Fibroblast of lung (primary cell): ENCODE measurements at regions not wholly inside any gene's neighbourhood (a gene's known extent, or its start where the extent isn't known, plus 50 kb on each side); places are given as distances from the start of the nearest gene placed in this dataset.

ENCODE experiments used
- DNase-seq, 2 donors: peaks; one replicate each; pipeline versions ENCODE4 v3.0.0 to v3.0.0-alpha.2; 2010; ENCODE audit warnings: low read depth in 2 of 2
- H2AFZ ChIP-seq: 2 replicates; pipeline ENCODE4 v1.5.1; 2012; ENCODE audit warnings: low read length, control low read depth, inconsistent platforms
- H3K27ac ChIP-seq: 2 replicates; pipeline ENCODE4 v1.5.1; 2011; ENCODE audit warnings: low read length, control low read depth; ENCODE audit not compliant: insufficient read depth
- H3K27me3 ChIP-seq: 2 replicates; pipeline ENCODE4 v1.5.1; 2011; ENCODE audit warnings: mild to moderate bottlenecking, low read length; ENCODE audit not compliant: control insufficient read depth, insufficient read depth
- H3K36me3 ChIP-seq: 2 replicates; pipeline ENCODE4 v1.5.1; 2011; ENCODE audit warnings: low read length; ENCODE audit not compliant: control insufficient read depth, insufficient read depth
- H3K4me1 ChIP-seq: 2 replicates; pipeline ENCODE4 v1.5.1; 2011; ENCODE audit warnings: low read length; ENCODE audit not compliant: control insufficient read depth, insufficient read depth; ENCODE audit errors: extremely low read depth
- H3K4me2 ChIP-seq: 2 replicates; pipeline ENCODE4 v1.5.1; 2011; ENCODE audit warnings: low read length, control low read depth; ENCODE audit not compliant: insufficient read depth; ENCODE audit errors: extremely low read depth
- H3K4me3 ChIP-seq, 4 experiments: fragments of 200-600 bp in 1 of 4; sonication (generic) in 1 of 4; replicated peaks in 1 of 4; 2 replicates each; pipeline ENCODE4 v1.5.1; 2011 to 2016; ENCODE audit warnings: low read length in 4 of 4, low read depth in 3 of 4, mild to moderate bottlenecking in 3 of 4, control low read depth in 2 of 4, inconsistent platforms in 1 of 4, mixed read lengths in 1 of 4; ENCODE audit not compliant: insufficient read depth in 1 of 4; ENCODE audit errors: control extremely low read depth in 1 of 4
- H3K79me2 ChIP-seq: 2 replicates; pipeline ENCODE4 v1.5.1; 2012; ENCODE audit warnings: mild to moderate bottlenecking, low read length, inconsistent platforms; ENCODE audit not compliant: control insufficient read depth, insufficient read depth
- H3K9ac ChIP-seq: 2 replicates; pipeline ENCODE4 v1.5.1; 2011; ENCODE audit warnings: mild to moderate bottlenecking, low read length, control low read depth; ENCODE audit not compliant: insufficient read depth
- H3K9me3 ChIP-seq: 2 replicates; pipeline ENCODE4 v1.5.1; 2012; ENCODE audit warnings: low read depth, low read length; ENCODE audit not compliant: control insufficient read depth, insufficient read depth
- H4K20me1 ChIP-seq: 2 replicates; pipeline ENCODE4 v1.5.1; 2011; ENCODE audit warnings: low read length; ENCODE audit not compliant: control insufficient read depth, insufficient read depth; ENCODE audit errors: extremely low read depth
- CTCF ChIP-seq, 2 donors: IDR thresholded peaks in 1 of 2; conservative IDR thresholded peaks in 1 of 2; 1 replicate in 1 of 2; 2 replicates in 1 of 2; pipeline ENCODE4 v1.5.1; 2011 to 2012; ENCODE audit warnings: low read length in 2 of 2, control low read depth in 1 of 2, inconsistent platforms in 1 of 2, low read depth in 1 of 2, mild to moderate bottlenecking in 1 of 2
- EZH2 ChIP-seq: IDR thresholded peaks from 2 replicates; pipeline ENCODE4 v1.5.1; 2012; ENCODE audit warnings: low read length, control low read depth, mild to moderate bottlenecking; ENCODE audit errors: missing control alignments

DNA sequence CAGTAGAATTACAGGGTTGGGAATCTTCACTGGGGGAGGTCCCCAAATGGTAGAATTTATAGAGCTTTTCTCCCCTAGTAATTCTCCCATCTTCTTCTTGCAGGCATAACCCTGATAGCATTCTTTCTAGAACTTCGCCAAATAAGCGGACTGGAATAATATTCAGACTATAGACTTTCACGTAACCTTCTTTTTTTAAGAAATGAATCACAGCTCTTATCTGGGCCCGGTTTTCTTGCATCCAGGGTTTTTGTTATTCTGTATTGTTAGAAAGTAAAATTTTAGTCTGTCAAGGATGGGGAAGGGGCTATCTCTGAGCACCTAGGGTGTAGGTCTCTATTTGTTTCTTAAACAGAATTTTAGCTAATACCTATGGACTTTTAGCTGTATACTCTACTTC is 476.8 kb upstream of the CITED2 start:
- TF ChIP-seq CTCF (conservative IDR thresholded peaks at IDR 0.05 in 1 of 2, IDR thresholded peaks at IDR 0.05 in 1 of 2; ENCODE audit: low read depth in 1 of 2, low read length in 2 of 2), result no peak
- no peak for TF ChIP-seq EZH2
- DNase-seq, result peak in 1 of 2 donors; percentile 40
- H3K9me3 ChIP-seq, result no peaks in the 10 kb centered on the region
- no peak overlapping the region for H3K4me3 ChIP-seq
- H3K79me2 ChIP-seq, result no peaks in the 10 kb centered on the region
- H3K9ac ChIP-seq, result no peak overlapping the region
- no peak overlapping the region for H3K27ac ChIP-seq
- no peaks in the 10 kb centered on the region for H3K36me3 ChIP-seq
- no peak overlapping the region for H3K4me2 ChIP-seq
- H2AFZ ChIP-seq, result no peak overlapping the region
- no peaks in the 10 kb centered on the region for H4K20me1 ChIP-seq
- H3K27me3 ChIP-seq, result no peaks in the 10 kb centered on the region
- H3K4me1 ChIP-seq, result peaks cover 11% of the 10 kb centered on the region

- Histone ChIP-seq H3K27ac (no peak overlapping the region), H2AFZ (no peak overlapping the region), H3K9ac (no peak overlapping the region), H3K4me2 (no peak overlapping the region), H3K27me3 (no peaks in the 10 kb centered on the region), H3K9me3 (no peaks in the 10 kb centered on the region), H3K36me3 (no peaks in the 10 kb centered on the region), H3K4me1 (peaks cover 7% of the 10 kb centered on the region), H3K79me2 (no peaks in the 10 kb centered on the region), H4K20me1 (no peaks in the 10 kb centered on the region), H3K4me3 (no peak overlapping the region)
- DNase-seq, result no peak
- no peak for TF ChIP-seq EZH2
- no peak for TF ChIP-seq CTCF (conservative IDR thresholded peaks at IDR 0.05 in 1 of 2, IDR thresholded peaks at IDR 0.05 in 1 of 2; ENCODE audit: low read depth in 1 of 2, low read length in 2 of 2)
Measured at GRCh38 chr6:139850512-139850911, 476.1 kb upstream of the CITED2 start.

GRCh38 chr6:139847457-139847813 is 473.0 kb upstream of the CITED2 start:
- no peak for TF ChIP-seq EZH2
- no peak for TF ChIP-seq CTCF (conservative IDR thresholded peaks at IDR 0.05 in 1 of 2, IDR thresholded peaks at IDR 0.05 in 1 of 2; ENCODE audit: low read depth in 1 of 2, low read length in 2 of 2)
- H3K36me3 ChIP-seq, result no peaks in the 10 kb centered on the region
- no peaks in the 10 kb centered on the region for H4K20me1 ChIP-seq
- no peak for DNase-seq
- H3K4me2 ChIP-seq, result no peak overlapping the region
- H3K9ac ChIP-seq, result no peak overlapping the region
- no peak overlapping the region for H3K4me3 ChIP-seq
- H3K4me1 ChIP-seq, result no peaks in the 10 kb centered on the region
- H3K9me3 ChIP-seq, result no peaks in the 10 kb centered on the region
- no peaks in the 10 kb centered on the region for H3K79me2 ChIP-seq
- H3K27ac ChIP-seq, result no peak overlapping the region
- no peaks in the 10 kb centered on the region for H3K27me3 ChIP-seq
- H2AFZ ChIP-seq, result no peak overlapping the region
